HepG2 (cell line): ENCODE measurements at regions not wholly inside any gene's neighbourhood (a gene's known extent, or its start where the extent isn't known, plus 50 kb on each side); places are given as distances from the start of the nearest gene placed in this dataset.

ENCODE experiments used
- ATAC-seq: fragments of 200-7000 bp; cut with Tn5 transposase; 3 replicates; pipeline ENCODE4 v1.9.1; 2020; ENCODE audit warnings: mild to moderate bottlenecking, moderate library complexity
- BruUV-seq: library from RNA; stranded (reverse); fragments of 400-500 nt; replicated peaks from 2 replicates; lab custom pipeline; 2021; lab: Mats Ljungman, UMichigan
- CTCF ChIA-PET: fragments of 300-600 bp; formaldehyde crosslinking; extraction: SDS; loops from one replicate; lab custom pipeline; 2021; ENCODE audit warnings: low total read pairs, inconsistent platforms, low intra/inter-chr PET ratio; lab: Yijun Ruan, JAX
- POLR2A ChIA-PET: fragments of 350-600 bp; sonication (Branson Sonifier 250); formaldehyde crosslinking; loops from one replicate; lab custom pipeline; 2020; ENCODE audit warnings: antibody characterized with exemption, inconsistent platforms; lab: Yijun Ruan, JAX
- DNase-seq: peaks from one replicate; pipeline ENCODE4 v3.0.0-alpha.2; 2015; ENCODE audit warnings: low spot score
- FAIRE-seq: peaks from 3 replicates; lab custom pipeline; 2011; peaks lifted over from hg19 to GRCh38; lab: Jason Lieb, UNC
- H2AFZ ChIP-seq: one replicate; pipeline ENCODE4 v1.6.1; 2011; ENCODE audit warnings: low read length, inconsistent platforms
- H3K27ac ChIP-seq: fragments of 300-600 bp; 3 replicates; pipeline ENCODE4 v1.8.0; 2011; ENCODE audit warnings: mixed run types, mild to moderate bottlenecking, mixed read lengths, low read length, inconsistent platforms; ENCODE audit not compliant: insufficient read depth; ENCODE audit errors: extremely low read length
- H3K27me3 ChIP-seq, 2 experiments: fragments of 200-600 bp in 1 of 2; 2 replicates in 1 of 2; 3 replicates in 1 of 2; pipeline versions ENCODE4 v1.6.0 to v1.8.0; 2011; ENCODE audit warnings: low read length in 2 of 2, mild to moderate bottlenecking in 2 of 2, moderate library complexity in 2 of 2, inconsistent platforms in 1 of 2; ENCODE audit not compliant: insufficient read depth in 2 of 2, control insufficient read depth in 1 of 2
- H3K36me3 ChIP-seq, 2 experiments: fragments of 200-600 bp in 1 of 2; replicated peaks in 1 of 2; 2 replicates in 1 of 2; 3 replicates in 1 of 2; pipeline versions ENCODE4 v1.5.1 to v1.8.0; 2011; ENCODE audit warnings: low read length in 2 of 2, inconsistent platforms in 1 of 2; ENCODE audit not compliant: insufficient read depth in 2 of 2, control insufficient read depth in 1 of 2
- H3K4me1 ChIP-seq: 2 replicates; pipeline ENCODE4 v1.5.1; 2012; ENCODE audit warnings: low read length, inconsistent platforms; ENCODE audit not compliant: insufficient read depth
- H3K4me2 ChIP-seq: 2 replicates; pipeline ENCODE4 v1.6.0; 2011; ENCODE audit warnings: low read depth, low read length, inconsistent platforms
- H3K4me3 ChIP-seq, 3 experiments: fragments of 200-600 bp in 1 of 3; sonication (generic), shearing (Covaris generic) in 1 of 3; replicated peaks in 1 of 3; 2 replicates each; pipeline ENCODE4 v1.5.1; 2011 to 2016; ENCODE audit warnings: low read length in 3 of 3, inconsistent platforms in 2 of 3, low read depth in 2 of 3, mild to moderate bottlenecking in 2 of 3, control low read depth in 1 of 3, mixed read lengths in 1 of 3; ENCODE audit not compliant: insufficient read depth in 1 of 3
- H3K79me2 ChIP-seq: one replicate; pipeline ENCODE4 v1.6.1; 2011; ENCODE audit warnings: low read length, inconsistent platforms; ENCODE audit not compliant: insufficient read depth
- H3K9ac ChIP-seq: 2 replicates; pipeline ENCODE4 v1.6.0; 2011; ENCODE audit warnings: mild to moderate bottlenecking, low read depth, low read length, inconsistent platforms; ENCODE audit not compliant: insufficient read depth
- H3K9me3 ChIP-seq: 2 replicates; pipeline ENCODE4 v1.5.1; 2012; ENCODE audit warnings: mild to moderate bottlenecking, low read length
- H4K20me1 ChIP-seq: 2 replicates; pipeline ENCODE4 v1.6.0; 2011; ENCODE audit warnings: inconsistent platforms, mild to moderate bottlenecking, low read length, moderate library complexity; ENCODE audit not compliant: insufficient read depth
- GTF3A ChIP-seq: sonication (generic); formaldehyde crosslinking; conservative IDR thresholded peaks from 2 replicates; pipeline ENCODE4 v1.4.0; 2020; ENCODE audit warnings: mild to moderate bottlenecking, missing genetic modification reagents
- HOXD1 ChIP-seq: sonication (generic); formaldehyde crosslinking; IDR thresholded peaks from 2 replicates; pipeline ENCODE4 v1.5.0; 2020; ENCODE audit warnings: missing genetic modification reagents
- KLF15 ChIP-seq: sonication (generic); formaldehyde crosslinking; IDR thresholded peaks from 2 replicates; pipeline ENCODE4 v1.8.1; 2023; ENCODE audit warnings: borderline replicate concordance, mild to moderate bottlenecking, inconsistent platforms, missing genetic modification reagents, mixed read lengths
- MED1 ChIP-seq: sonication (generic); formaldehyde crosslinking; IDR thresholded peaks from 2 replicates; pipeline ENCODE4 v1.4.0; 2020; ENCODE audit warnings: missing genetic modification reagents
- XRCC5 ChIP-seq: fragments of 200-400 bp; formaldehyde crosslinking; optimal IDR thresholded peaks from 2 replicates; pipeline ENCODE3; 2017; ENCODE audit warnings: mild to moderate bottlenecking, low read length
- ZFP36 ChIP-seq: fragments of 150-350 bp; IDR thresholded peaks from 2 replicates; pipeline ENCODE4 v1.6.1; 2018; ENCODE audit warnings: borderline replicate concordance, low read length, low read depth; ENCODE audit not compliant: partially characterized antibody
- ZNF329 ChIP-seq: sonication (generic); formaldehyde crosslinking; IDR thresholded peaks from 2 replicates; pipeline ENCODE4 v1.9.0; 2021; ENCODE audit warnings: low read depth, mild to moderate bottlenecking, missing genetic modification reagents
- ZNF564 ChIP-seq: sonication (generic); formaldehyde crosslinking; IDR thresholded peaks from 2 replicates; pipeline ENCODE4 v1.8.1; 2023; ENCODE audit warnings: mild to moderate bottlenecking, missing genetic modification reagents
- ZNF567 ChIP-seq: sonication (generic); formaldehyde crosslinking; IDR thresholded peaks from 2 replicates; pipeline ENCODE4 v1.8.1; 2023; ENCODE audit warnings: mild to moderate bottlenecking, missing genetic modification reagents, borderline replicate concordance
- WGBS: methylation state at CpG from one replicate; pipeline ENCODE4 v1.1.6; 2017; ENCODE audit warnings: low lambda C conversion rate; 5-methylcytosine and 5-hydroxymethylcytosine counted together
- in situ Hi-C: cut with HindIII; loops from 2 replicates; pipeline ENCODE4 v1.10.0; 2017; ENCODE audit warnings: low pct_unique_long_range_greater_than_20kb; ENCODE audit not compliant: extremely low pct_ligation_motif_present
- intact Hi-C: fragments of 100-400 bp; cut with micrococcal nuclease; formaldehyde crosslinking; loops from one replicate; pipeline ENCODE4 v1.10.0; 2022; ENCODE audit not compliant: unreplicated experiment
- TF ChIP-seq, protein P1 (sequence below): IDR thresholded peaks from 2 replicates; pipeline ENCODE4 v1.6.1; 2012; ENCODE audit warnings: low read depth, low read length, improper control_type of control experiment
- TF ChIP-seq, protein P2 (sequence below): sonication (generic); formaldehyde crosslinking; conservative IDR thresholded peaks from 2 replicates; pipeline ENCODE4 v1.4.0; 2020; ENCODE audit warnings: missing genetic modification reagents
- TF ChIP-seq, protein P3 (sequence below): sonication (generic); formaldehyde crosslinking; IDR thresholded peaks from 2 replicates; pipeline ENCODE4 v1.4.0; 2020; ENCODE audit warnings: missing genetic modification reagents

DNA sequence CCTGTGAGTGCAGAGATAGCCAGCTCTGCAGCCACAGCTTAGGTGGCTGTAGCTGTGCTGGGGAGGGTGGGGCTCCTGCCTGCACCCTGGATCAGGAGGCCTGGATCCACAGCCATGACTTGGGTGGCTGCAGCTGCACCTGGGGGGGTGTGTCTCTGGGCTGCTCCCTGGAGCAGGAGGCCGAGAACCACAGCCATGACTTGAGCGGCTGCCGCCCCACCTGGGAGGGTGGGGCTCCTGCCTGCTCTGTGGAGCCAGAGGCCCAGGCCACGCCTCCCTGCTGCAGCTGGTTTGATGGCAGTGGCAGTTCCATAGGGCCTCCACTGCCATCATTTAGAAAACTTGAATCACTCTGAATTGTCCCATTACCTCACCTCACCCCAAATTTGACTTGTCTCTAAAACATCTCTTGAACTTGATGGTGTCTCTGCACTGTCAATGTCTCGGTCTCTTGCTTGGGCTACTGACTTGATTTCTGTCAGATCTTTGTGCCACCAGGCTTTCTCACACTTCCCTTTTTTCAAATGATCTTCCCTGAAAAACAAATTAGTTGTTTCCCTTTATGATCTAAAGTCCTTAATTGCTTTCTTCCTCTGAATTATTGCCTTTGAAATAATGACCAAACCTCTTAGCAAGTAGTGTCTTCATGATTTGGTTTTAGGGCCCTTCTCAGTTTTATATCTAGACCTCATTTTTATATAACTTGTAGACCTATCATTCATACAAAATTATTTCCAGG is 313.2 kb upstream of the MME start:
- Histone ChIP-seq H4K20me1 (no peaks in the 10 kb centered on the region), H3K4me1 (no peaks in the 10 kb centered on the region), H3K27me3 (no peaks in the 10 kb centered on the region), H2AFZ (no peak overlapping the region), H3K27ac (no peak overlapping the region), H3K79me2 (no peaks in the 10 kb centered on the region), H3K9ac (no peak overlapping the region), H3K9me3 (no peaks in the 10 kb centered on the region), H3K4me2 (no peak overlapping the region), H3K4me3 (no peak overlapping the region), H3K36me3 (no peaks in the 10 kb centered on the region)
- TF ChIP-seq ZNF564 (CRISPR knock-in tag) (no peak), ZFP36 (no peak), ZNF567 (CRISPR knock-in tag) (no peak), KLF15 (CRISPR knock-in tag) (no peak), HOXD1 (CRISPR knock-in tag) (no peak), ZNF329 (CRISPR knock-in tag) (no peak), MED1 (CRISPR knock-in tag) (no peak), XRCC5 (no peak), GTF3A (CRISPR knock-in tag) (no peak)
- TF ChIP-seq, protein P1, sequence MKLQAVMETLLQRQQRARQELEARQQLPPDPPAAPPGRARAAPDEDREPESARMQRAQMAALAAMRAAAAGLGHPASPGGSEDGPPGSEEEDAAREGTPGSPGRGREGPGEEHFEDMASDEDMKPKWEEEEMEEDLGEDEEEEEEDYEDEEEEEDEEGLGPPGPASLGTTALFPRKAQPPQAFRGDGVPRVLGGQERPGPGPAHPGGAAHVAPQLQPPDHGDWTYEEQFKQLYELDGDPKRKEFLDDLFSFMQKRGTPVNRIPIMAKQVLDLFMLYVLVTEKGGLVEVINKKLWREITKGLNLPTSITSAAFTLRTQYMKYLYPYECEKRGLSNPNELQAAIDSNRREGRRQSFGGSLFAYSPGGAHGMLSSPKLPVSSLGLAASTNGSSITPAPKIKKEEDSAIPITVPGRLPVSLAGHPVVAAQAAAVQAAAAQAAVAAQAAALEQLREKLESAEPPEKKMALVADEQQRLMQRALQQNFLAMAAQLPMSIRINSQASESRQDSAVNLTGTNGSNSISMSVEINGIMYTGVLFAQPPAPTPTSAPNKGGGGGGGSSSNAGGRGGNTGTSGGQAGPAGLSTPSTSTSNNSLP, result no peak
- TF ChIP-seq, protein P2, sequence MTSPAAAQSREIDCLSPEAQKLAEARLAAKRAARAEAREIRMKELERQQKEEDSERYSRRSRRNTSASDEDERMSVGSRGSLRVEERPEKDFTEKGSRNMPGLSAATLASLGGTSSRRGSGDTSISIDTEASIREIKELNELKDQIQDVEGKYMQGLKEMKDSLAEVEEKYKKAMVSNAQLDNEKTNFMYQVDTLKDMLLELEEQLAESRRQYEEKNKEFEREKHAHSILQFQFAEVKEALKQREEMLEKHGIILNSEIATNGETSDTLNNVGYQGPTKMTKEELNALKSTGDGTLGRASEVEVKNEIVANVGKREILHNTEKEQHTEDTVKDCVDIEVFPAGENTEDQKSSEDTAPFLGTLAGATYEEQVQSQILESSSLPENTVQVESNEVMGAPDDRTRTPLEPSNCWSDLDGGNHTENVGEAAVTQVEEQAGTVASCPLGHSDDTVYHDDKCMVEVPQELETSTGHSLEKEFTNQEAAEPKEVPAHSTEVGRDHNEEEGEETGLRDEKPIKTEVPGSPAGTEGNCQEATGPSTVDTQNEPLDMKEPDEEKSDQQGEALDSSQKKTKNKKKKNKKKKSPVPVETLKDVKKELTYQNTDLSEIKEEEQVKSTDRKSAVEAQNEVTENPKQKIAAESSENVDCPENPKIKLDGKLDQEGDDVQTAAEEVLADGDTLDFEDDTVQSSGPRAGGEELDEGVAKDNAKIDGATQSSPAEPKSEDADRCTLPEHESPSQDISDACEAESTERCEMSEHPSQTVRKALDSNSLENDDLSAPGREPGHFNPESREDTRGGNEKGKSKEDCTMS (CRISPR knock-in tag), result no peak
- TF ChIP-seq, protein P3, sequence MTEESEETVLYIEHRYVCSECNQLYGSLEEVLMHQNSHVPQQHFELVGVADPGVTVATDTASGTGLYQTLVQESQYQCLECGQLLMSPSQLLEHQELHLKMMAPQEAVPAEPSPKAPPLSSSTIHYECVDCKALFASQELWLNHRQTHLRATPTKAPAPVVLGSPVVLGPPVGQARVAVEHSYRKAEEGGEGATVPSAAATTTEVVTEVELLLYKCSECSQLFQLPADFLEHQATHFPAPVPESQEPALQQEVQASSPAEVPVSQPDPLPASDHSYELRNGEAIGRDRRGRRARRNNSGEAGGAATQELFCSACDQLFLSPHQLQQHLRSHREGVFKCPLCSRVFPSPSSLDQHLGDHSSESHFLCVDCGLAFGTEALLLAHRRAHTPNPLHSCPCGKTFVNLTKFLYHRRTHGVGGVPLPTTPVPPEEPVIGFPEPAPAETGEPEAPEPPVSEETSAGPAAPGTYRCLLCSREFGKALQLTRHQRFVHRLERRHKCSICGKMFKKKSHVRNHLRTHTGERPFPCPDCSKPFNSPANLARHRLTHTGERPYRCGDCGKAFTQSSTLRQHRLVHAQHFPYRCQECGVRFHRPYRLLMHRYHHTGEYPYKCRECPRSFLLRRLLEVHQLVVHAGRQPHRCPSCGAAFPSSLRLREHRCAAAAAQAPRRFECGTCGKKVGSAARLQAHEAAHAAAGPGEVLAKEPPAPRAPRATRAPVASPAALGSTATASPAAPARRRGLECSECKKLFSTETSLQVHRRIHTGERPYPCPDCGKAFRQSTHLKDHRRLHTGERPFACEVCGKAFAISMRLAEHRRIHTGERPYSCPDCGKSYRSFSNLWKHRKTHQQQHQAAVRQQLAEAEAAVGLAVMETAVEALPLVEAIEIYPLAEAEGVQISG (CRISPR knock-in tag), result no peak
- in situ Hi-C loops (loop anchor here (25.0 kb wide), 1 partner anchor 545 kb away; no protein-coding TSS in a partner anchor), intact Hi-C loops (no loop called here)
- ChIA-PET CTCF (no interaction called here), POLR2A (no interaction called here)
- no peak for ATAC-seq
- FAIRE-seq, result no peak
- no TSS peak for BruUV-seq
- no peak for DNase-seq
- 6% methylated on average over 1 of the region's 5 CpGs for WGBS
